ENCODE measurements at regions not wholly inside any gene's neighbourhood (a gene's known extent, or its start where the extent isn't known, plus 50 kb on each side); places are given as distances from the start of the nearest gene placed in this dataset.

- H3K36me3 Mint-ChIP-seq (ENCODE audit: low read depth): no peaks in the 10 kb centered on the region
- H3K9me3 Mint-ChIP-seq: peaks cover 8% of the 10 kb centered on the region
- no peak overlapping the region for H3K4me3 Mint-ChIP-seq
- H3K27ac Mint-ChIP-seq: no peak overlapping the region
- no peaks in the 10 kb centered on the region for H3K4me1 Mint-ChIP-seq (ENCODE audit: low read depth)
- no peaks in the 10 kb centered on the region for H3K27me3 Mint-ChIP-seq
- intact Hi-C loops (cut with micrococcal nuclease): no loop called here
These were observed 370.2 kb upstream of the CCDC196 start for GRCh38 chr14:66115740-66116502.

- Mint-ChIP-seq H3K27me3 (no peaks in the 10 kb centered on the region), H3K9me3 (peaks cover 8% of the 10 kb centered on the region), H3K27ac (no peak overlapping the region), H3K4me3 (no peak overlapping the region), H3K4me1 (ENCODE audit: low read depth) (no peaks in the 10 kb centered on the region), H3K36me3 (ENCODE audit: low read depth) (no peaks in the 10 kb centered on the region)
- intact Hi-C loops (cut with micrococcal nuclease): no loop called here
These were observed 369.4 kb upstream of the CCDC196 start for GRCh38 chr14:66116732-66117131.

- peaks cover 1% of the 10 kb centered on the region for H3K9me3 Mint-ChIP-seq
- H3K27me3 Mint-ChIP-seq: no peaks in the 10 kb centered on the region
- no peak overlapping the region for H3K27ac Mint-ChIP-seq
- no peaks in the 10 kb centered on the region for H3K4me1 Mint-ChIP-seq (ENCODE audit: low read depth)
- no peak overlapping the region for H3K4me3 Mint-ChIP-seq
- intact Hi-C loops (cut with micrococcal nuclease): no loop called here
- H3K36me3 Mint-ChIP-seq (ENCODE audit: low read depth): no peaks in the 10 kb centered on the region
These were observed 368.6 kb upstream of the CCDC196 start for GRCh38 chr14:66117600-66117999.

- Mint-ChIP-seq H3K36me3 (ENCODE audit: low read depth) (no peaks in the 10 kb centered on the region), H3K27ac (no peak overlapping the region), H3K4me3 (no peak overlapping the region), H3K27me3 (no peaks in the 10 kb centered on the region), H3K9me3 (no peaks in the 10 kb centered on the region), H3K4me1 (ENCODE audit: low read depth) (no peaks in the 10 kb centered on the region)
- intact Hi-C loops (cut with micrococcal nuclease): no loop called here
These were observed 366.5 kb upstream of the CCDC196 start for GRCh38 chr14:66119606-66120231.

DNA sequence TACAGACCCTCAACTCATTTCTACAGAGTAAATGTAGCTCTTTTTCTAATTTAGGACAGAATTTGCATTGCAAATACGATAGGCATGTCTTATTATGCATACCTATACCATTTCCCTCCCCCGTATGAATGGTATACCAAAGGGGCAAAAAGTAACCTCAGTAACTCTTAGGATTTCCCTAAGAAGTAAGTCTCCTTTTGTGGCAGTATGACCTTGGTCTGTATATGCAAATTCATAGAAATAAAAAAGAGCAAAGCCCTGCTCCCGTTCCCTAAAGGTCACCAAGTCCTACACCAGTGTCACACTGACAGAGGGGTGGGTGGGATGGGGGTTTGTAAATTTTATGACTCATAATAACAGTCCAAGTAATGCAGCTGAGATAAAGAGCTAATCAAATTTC, 365.8 kb upstream of the CCDC196 start:
- no peaks in the 10 kb centered on the region for H3K27me3 Mint-ChIP-seq
- intact Hi-C loops (cut with micrococcal nuclease): no loop called here
- no peaks in the 10 kb centered on the region for H3K4me1 Mint-ChIP-seq (ENCODE audit: low read depth)
- no peaks in the 10 kb centered on the region for H3K9me3 Mint-ChIP-seq
- H3K4me3 Mint-ChIP-seq: no peak overlapping the region
- no peak overlapping the region for H3K27ac Mint-ChIP-seq
- H3K36me3 Mint-ChIP-seq (ENCODE audit: low read depth): no peaks in the 10 kb centered on the region

GRCh38 chr14:66121859-66122258, 364.3 kb upstream of the CCDC196 start:
- no peaks in the 10 kb centered on the region for H3K36me3 Mint-ChIP-seq (ENCODE audit: low read depth)
- no peaks in the 10 kb centered on the region for H3K4me1 Mint-ChIP-seq (ENCODE audit: low read depth)
- H3K27me3 Mint-ChIP-seq: no peaks in the 10 kb centered on the region
- H3K4me3 Mint-ChIP-seq: no peak overlapping the region
- H3K9me3 Mint-ChIP-seq: no peaks in the 10 kb centered on the region
- intact Hi-C loops (cut with micrococcal nuclease): no loop called here
- H3K27ac Mint-ChIP-seq: no peak overlapping the region

GRCh38 chr14:66129224-66129623, 356.9 kb upstream of the CCDC196 start:
- H3K36me3 Mint-ChIP-seq (ENCODE audit: low read depth): no peaks in the 10 kb centered on the region
- H3K9me3 Mint-ChIP-seq: no peaks in the 10 kb centered on the region
- intact Hi-C loops (cut with micrococcal nuclease): no loop called here
- H3K27ac Mint-ChIP-seq: no peak overlapping the region
- no peaks in the 10 kb centered on the region for H3K27me3 Mint-ChIP-seq
- no peaks in the 10 kb centered on the region for H3K4me1 Mint-ChIP-seq (ENCODE audit: low read depth)
- no peak overlapping the region for H3K4me3 Mint-ChIP-seq

DNA sequence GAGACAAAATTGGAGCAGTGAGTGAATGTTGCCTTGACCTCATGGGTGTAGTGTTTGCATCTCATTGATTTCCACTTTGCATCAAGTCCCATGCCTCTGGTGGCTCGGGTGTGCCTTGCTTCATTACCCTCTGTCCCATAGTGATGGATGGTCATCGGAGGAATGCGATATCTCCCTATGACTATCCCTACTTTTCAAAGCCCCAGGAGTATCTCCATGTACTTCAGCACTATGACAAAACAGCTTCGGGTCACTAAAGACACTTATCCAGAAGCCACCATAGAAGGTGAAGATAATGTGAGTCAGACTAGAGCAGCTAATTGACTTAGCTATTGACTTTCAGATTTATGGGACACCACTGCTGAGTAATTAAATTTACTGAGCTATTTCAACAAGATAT, 355.1 kb upstream of the CCDC196 start:
- intact Hi-C loops (cut with micrococcal nuclease): no loop called here
- Mint-ChIP-seq H3K36me3 (ENCODE audit: low read depth) (no peaks in the 10 kb centered on the region), H3K4me3 (no peak overlapping the region), H3K9me3 (no peaks in the 10 kb centered on the region), H3K4me1 (ENCODE audit: low read depth) (no peaks in the 10 kb centered on the region), H3K27me3 (no peaks in the 10 kb centered on the region), H3K27ac (no peak overlapping the region)

DNA sequence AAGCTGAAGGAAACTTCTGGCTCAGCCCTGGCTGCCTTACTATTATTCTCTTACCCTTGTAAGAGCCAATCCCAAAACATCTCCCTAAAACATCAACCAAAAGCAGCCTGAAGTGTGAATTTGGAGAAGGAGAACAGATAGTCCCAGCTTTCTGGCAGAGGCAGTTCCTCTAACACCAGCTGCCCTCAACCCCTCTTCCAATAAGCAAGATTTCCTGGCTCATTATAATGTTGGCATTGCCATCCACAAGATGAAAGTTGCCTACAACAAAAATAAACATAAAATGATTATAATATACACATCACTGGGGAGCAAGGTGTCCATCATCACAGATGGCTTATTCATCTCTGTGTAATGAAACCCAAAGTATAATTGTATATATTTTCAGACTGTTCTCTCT, 352.5 kb upstream of the CCDC196 start:
- H3K4me3 Mint-ChIP-seq: no peak overlapping the region
- H3K36me3 Mint-ChIP-seq (ENCODE audit: low read depth): no peaks in the 10 kb centered on the region
- no peak overlapping the region for H3K27ac Mint-ChIP-seq
- intact Hi-C loops (cut with micrococcal nuclease): no loop called here
- H3K9me3 Mint-ChIP-seq: no peaks in the 10 kb centered on the region
- H3K4me1 Mint-ChIP-seq (ENCODE audit: low read depth): no peaks in the 10 kb centered on the region
- H3K27me3 Mint-ChIP-seq: no peaks in the 10 kb centered on the region

GRCh38 chr14:66135831-66136230, 350.3 kb upstream of the CCDC196 start:
- Mint-ChIP-seq H3K9me3 (no peaks in the 10 kb centered on the region), H3K4me3 (no peak overlapping the region), H3K4me1 (ENCODE audit: low read depth) (no peaks in the 10 kb centered on the region), H3K36me3 (ENCODE audit: low read depth) (no peaks in the 10 kb centered on the region), H3K27ac (no peak overlapping the region), H3K27me3 (no peaks in the 10 kb centered on the region)
- intact Hi-C loops (cut with micrococcal nuclease): no loop called here

GRCh38 chr14:66137081-66137480, 349.1 kb upstream of the CCDC196 start:
- Mint-ChIP-seq H3K4me1 (ENCODE audit: low read depth) (no peaks in the 10 kb centered on the region), H3K36me3 (ENCODE audit: low read depth) (no peaks in the 10 kb centered on the region), H3K27ac (no peak overlapping the region), H3K27me3 (no peaks in the 10 kb centered on the region), H3K4me3 (no peak overlapping the region), H3K9me3 (no peaks in the 10 kb centered on the region)
- intact Hi-C loops (cut with micrococcal nuclease): no loop called here

- Mint-ChIP-seq H3K9me3 (peaks cover 5% of the 10 kb centered on the region), H3K27me3 (no peaks in the 10 kb centered on the region), H3K27ac (no peak overlapping the region), H3K36me3 (ENCODE audit: low read depth) (no peaks in the 10 kb centered on the region), H3K4me3 (no peak overlapping the region), H3K4me1 (ENCODE audit: low read depth) (no peaks in the 10 kb centered on the region)
- intact Hi-C loops (cut with micrococcal nuclease): no loop called here
These were observed 346.7 kb upstream of the CCDC196 start for GRCh38 chr14:66139432-66139831.

DNA sequence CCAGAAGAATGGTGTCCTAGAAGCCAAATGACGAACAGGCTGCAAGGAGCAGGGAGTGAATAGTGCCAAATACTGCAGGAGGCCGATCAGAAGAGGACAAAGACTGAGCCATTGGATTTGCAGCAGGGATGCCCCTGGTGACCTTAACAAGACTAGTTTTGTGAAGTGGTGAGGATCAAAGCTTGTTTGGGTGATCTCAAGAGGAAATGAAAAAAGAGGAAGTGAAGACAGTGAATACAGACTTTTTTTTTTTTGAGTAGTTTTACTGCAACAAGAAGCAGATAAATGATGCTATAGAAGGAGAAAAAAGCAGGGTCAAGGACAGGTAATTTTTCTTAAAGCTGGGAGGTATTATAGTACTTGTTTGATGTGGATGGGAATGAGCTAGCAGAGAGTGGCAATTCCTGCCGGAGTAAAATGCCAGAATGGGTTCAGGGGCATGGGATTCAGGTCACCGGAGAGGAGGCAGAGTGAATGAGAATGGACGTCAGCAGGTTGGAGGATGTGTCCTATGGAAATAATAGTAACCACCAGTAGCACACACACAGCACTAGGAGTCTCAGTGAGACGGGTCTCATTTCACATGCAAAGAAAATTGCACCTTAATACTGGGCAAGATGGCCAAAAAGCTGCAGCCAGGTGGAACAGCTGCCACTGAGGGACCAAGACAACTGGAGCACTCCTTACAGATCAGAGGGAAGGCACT, 345.8 kb upstream of the CCDC196 start:
- no peaks in the 10 kb centered on the region for H3K4me1 Mint-ChIP-seq (ENCODE audit: low read depth)
- intact Hi-C loops (cut with micrococcal nuclease): no loop called here
- H3K4me3 Mint-ChIP-seq: no peak overlapping the region
- H3K9me3 Mint-ChIP-seq: peaks cover 11% of the 10 kb centered on the region
- H3K36me3 Mint-ChIP-seq (ENCODE audit: low read depth): no peaks in the 10 kb centered on the region
- no peak overlapping the region for H3K27ac Mint-ChIP-seq
- H3K27me3 Mint-ChIP-seq: no peaks in the 10 kb centered on the region

DNA sequence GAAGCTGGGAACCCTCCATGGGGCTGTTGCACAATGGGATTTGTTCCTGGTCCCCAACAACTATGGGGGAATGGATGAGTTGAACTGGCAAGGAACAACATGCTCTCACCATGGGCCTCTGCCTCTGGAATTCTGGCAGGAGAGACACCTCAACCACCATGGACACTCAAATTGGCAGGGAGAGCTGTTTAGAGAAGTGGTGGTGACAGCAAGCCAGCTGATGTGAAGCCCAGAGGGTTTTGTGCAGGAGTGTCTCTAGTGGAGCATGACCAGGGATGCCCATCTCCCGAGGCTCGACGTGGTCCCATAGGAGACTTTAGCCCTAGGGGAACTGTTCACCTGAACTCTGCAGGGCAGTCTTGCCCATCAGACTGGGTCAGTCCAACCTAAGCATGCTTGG, 345.2 kb upstream of the CCDC196 start:
- Mint-ChIP-seq H3K27me3 (no peaks in the 10 kb centered on the region), H3K36me3 (ENCODE audit: low read depth) (no peaks in the 10 kb centered on the region), H3K27ac (no peak overlapping the region), H3K4me3 (no peak overlapping the region), H3K9me3 (peaks cover 12% of the 10 kb centered on the region), H3K4me1 (ENCODE audit: low read depth) (no peaks in the 10 kb centered on the region)
- intact Hi-C loops (cut with micrococcal nuclease): no loop called here
